Panc1 (cell line): ENCODE measurements at regions not wholly inside any gene's neighbourhood (a gene's known extent, or its start where the extent isn't known, plus 50 kb on each side); places are given as distances from the start of the nearest gene placed in this dataset.

Experiments
- ATAC-seq: fragments of 200-7000 bp; cut with Tn5 transposase; 2 replicates; pipeline ENCODE4 v1.9.1; 2020; ENCODE audit warnings: mild to moderate bottlenecking, moderate library complexity
- BruUV-seq: library from RNA; stranded (reverse); fragments of 400-500 nt; replicated peaks from 2 replicates; lab custom pipeline; 2021; lab: Mats Ljungman, UMichigan
- CTCF ChIA-PET: fragments of 300-600 bp; sonication (Branson Sonifier 250); formaldehyde crosslinking; loops from one replicate; lab custom pipeline; 2022; ENCODE audit warnings: antibody characterized with exemption; lab: Charles Lee
- POLR2A ChIA-PET: fragments of 300-600 bp; sonication (Branson Sonifier 250); formaldehyde crosslinking; loops from one replicate; lab custom pipeline; 2022; ENCODE audit warnings: antibody characterized with exemption; lab: Charles Lee
- DNase-seq: peaks from one replicate; pipeline ENCODE4 v3.0.0-alpha.2; 2010; ENCODE audit warnings: low read depth, low spot score
- H3K27ac ChIP-seq: 2 replicates; pipeline ENCODE4 v1.5.1; 2011; ENCODE audit warnings: mild to moderate bottlenecking, low read length, inconsistent platforms
- H3K27me3 ChIP-seq: fragments of 200-500 bp; sonication (Bioruptor generic); 2 replicates; pipeline ENCODE4 v1.6.0; 2014; ENCODE audit warnings: low read length, inconsistent platforms; ENCODE audit not compliant: control insufficient read depth, insufficient read depth
- H3K36me3 ChIP-seq: fragments of 200-500 bp; sonication (Bioruptor generic); 2 replicates; pipeline ENCODE4 v1.5.1; 2014; ENCODE audit warnings: inconsistent platforms, mild to moderate bottlenecking, low read length, moderate library complexity; ENCODE audit not compliant: control insufficient read depth, insufficient read depth
- H3K4me1 ChIP-seq: 2 replicates; pipeline ENCODE4 v1.5.1; 2011; ENCODE audit warnings: inconsistent platforms, mild to moderate bottlenecking, low read length, moderate library complexity; ENCODE audit not compliant: control insufficient read depth, insufficient read depth
- H3K4me3 ChIP-seq, 2 experiments: 2 replicates each; pipeline ENCODE4 v1.5.1; 2011 to 2012; ENCODE audit warnings: low read depth in 2 of 2, low read length in 2 of 2, mild to moderate bottlenecking in 2 of 2, inconsistent platforms in 1 of 2, moderate library complexity in 1 of 2
- H3K9me3 ChIP-seq: fragments of 200-500 bp; sonication (Bioruptor generic); 2 replicates; pipeline ENCODE4 v1.5.1; 2014; ENCODE audit warnings: low read depth, mild to moderate bottlenecking, inconsistent platforms, low read length, moderate library complexity; ENCODE audit not compliant: control insufficient read depth, insufficient read depth
- POLR2AphosphoS5 ChIP-seq: IDR thresholded peaks from 2 replicates; pipeline ENCODE4 v1.6.1; 2012; ENCODE audit warnings: mild to moderate bottlenecking, low read depth, low read length, moderate library complexity
- SIN3A ChIP-seq: IDR thresholded peaks from 2 replicates; pipeline ENCODE4 v1.6.1; 2012; ENCODE audit warnings: low read depth, mild to moderate bottlenecking, low read length, moderate library complexity, borderline replicate concordance; ENCODE audit not compliant: insufficient read depth
- TCF7L2 ChIP-seq: IDR thresholded peaks from 2 replicates; pipeline ENCODE4 v1.6.1; 2011; ENCODE audit warnings: mild to moderate bottlenecking, low read depth, low read length, inconsistent platforms
- in situ Hi-C: cut with HindIII; loops from 2 replicates; pipeline ENCODE4 v1.10.0; 2016; ENCODE audit warnings: low sequenced_read_pairs, low pct_unique_long_range_greater_than_20kb
- intact Hi-C: fragments of 100-400 bp; cut with micrococcal nuclease; formaldehyde crosslinking; loops from one replicate; pipeline ENCODE4 v1.10.0; 2022; ENCODE audit not compliant: unreplicated experiment
- TF ChIP-seq, protein P1 (sequence below), 2 experiments: IDR thresholded peaks; 2 replicates each; pipeline ENCODE4 v1.6.1; 2011 to 2012; ENCODE audit warnings: low read depth in 2 of 2, control low read depth in 1 of 2, low read length in 1 of 2, mild to moderate bottlenecking in 1 of 2, moderate library complexity in 1 of 2; ENCODE audit not compliant: insufficient read depth in 1 of 2
- TF ChIP-seq, protein P2 (sequence below): fragments of 450-650 bp; IDR thresholded peaks from 2 replicates; pipeline ENCODE4 v1.5.1; 2017; ENCODE audit warnings: mild to moderate bottlenecking

DNA sequence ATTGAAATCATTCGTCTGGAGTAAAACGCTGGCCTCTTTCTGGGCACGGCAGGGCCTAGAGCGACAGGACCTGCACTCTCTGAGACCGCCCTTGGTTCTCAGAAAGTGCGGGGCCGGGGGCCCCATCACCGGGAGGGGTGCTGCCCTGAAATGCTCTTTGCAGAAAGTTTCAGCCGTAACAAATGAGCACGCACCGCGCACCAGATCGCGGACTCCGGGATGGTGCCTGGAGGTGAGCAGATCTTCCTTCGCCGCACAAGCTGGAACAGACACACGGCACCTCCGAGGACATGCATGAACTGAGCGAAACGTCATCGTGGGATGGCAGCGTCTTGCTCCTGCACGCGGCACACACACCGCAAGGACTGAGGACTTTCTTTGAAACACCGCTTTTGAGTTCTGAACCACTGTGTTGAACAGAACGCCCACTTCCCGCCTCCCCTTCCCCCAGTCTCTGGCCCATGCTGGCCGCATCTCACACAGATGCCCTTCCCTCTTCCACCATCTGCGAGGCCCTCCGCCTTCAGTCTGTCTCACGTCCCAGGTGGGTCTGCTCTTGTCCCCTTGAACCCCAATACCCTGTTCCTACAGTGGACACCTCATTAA, 538.7 kb upstream of the MGMT start:
- in situ Hi-C loops: no loop called here
- ChIA-PET POLR2A (no interaction called here), CTCF (no interaction called here)
- Histone ChIP-seq H3K4me1 (no peaks in the 10 kb centered on the region), H3K36me3 (no peaks in the 10 kb centered on the region), H3K4me3 (no peak overlapping the region), H3K27me3 (no peaks in the 10 kb centered on the region), H3K9me3 (no peaks in the 10 kb centered on the region), H3K27ac (no peak overlapping the region)
- TF ChIP-seq POLR2AphosphoS5: no peak
- TF ChIP-seq, protein P1, sequence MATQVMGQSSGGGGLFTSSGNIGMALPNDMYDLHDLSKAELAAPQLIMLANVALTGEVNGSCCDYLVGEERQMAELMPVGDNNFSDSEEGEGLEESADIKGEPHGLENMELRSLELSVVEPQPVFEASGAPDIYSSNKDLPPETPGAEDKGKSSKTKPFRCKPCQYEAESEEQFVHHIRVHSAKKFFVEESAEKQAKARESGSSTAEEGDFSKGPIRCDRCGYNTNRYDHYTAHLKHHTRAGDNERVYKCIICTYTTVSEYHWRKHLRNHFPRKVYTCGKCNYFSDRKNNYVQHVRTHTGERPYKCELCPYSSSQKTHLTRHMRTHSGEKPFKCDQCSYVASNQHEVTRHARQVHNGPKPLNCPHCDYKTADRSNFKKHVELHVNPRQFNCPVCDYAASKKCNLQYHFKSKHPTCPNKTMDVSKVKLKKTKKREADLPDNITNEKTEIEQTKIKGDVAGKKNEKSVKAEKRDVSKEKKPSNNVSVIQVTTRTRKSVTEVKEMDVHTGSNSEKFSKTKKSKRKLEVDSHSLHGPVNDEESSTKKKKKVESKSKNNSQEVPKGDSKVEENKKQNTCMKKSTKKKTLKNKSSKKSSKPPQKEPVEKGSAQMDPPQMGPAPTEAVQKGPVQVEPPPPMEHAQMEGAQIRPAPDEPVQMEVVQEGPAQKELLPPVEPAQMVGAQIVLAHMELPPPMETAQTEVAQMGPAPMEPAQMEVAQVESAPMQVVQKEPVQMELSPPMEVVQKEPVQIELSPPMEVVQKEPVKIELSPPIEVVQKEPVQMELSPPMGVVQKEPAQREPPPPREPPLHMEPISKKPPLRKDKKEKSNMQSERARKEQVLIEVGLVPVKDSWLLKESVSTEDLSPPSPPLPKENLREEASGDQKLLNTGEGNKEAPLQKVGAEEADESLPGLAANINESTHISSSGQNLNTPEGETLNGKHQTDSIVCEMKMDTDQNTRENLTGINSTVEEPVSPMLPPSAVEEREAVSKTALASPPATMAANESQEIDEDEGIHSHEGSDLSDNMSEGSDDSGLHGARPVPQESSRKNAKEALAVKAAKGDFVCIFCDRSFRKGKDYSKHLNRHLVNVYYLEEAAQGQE (IDR thresholded peaks at IDR 0.05; ENCODE audit: insufficient read depth in 1 of 2, low read depth in 2 of 2, low read length in 1 of 2): no peak
- TF ChIP-seq, protein P2, sequence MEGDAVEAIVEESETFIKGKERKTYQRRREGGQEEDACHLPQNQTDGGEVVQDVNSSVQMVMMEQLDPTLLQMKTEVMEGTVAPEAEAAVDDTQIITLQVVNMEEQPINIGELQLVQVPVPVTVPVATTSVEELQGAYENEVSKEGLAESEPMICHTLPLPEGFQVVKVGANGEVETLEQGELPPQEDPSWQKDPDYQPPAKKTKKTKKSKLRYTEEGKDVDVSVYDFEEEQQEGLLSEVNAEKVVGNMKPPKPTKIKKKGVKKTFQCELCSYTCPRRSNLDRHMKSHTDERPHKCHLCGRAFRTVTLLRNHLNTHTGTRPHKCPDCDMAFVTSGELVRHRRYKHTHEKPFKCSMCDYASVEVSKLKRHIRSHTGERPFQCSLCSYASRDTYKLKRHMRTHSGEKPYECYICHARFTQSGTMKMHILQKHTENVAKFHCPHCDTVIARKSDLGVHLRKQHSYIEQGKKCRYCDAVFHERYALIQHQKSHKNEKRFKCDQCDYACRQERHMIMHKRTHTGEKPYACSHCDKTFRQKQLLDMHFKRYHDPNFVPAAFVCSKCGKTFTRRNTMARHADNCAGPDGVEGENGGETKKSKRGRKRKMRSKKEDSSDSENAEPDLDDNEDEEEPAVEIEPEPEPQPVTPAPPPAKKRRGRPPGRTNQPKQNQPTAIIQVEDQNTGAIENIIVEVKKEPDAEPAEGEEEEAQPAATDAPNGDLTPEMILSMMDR: no peak
- TF ChIP-seq TCF7L2: no peak
- no peak for TF ChIP-seq SIN3A
- ATAC-seq: no peak
- intact Hi-C loops: no loop called here
- no TSS peak for BruUV-seq
- DNase-seq: no peak

DNA sequence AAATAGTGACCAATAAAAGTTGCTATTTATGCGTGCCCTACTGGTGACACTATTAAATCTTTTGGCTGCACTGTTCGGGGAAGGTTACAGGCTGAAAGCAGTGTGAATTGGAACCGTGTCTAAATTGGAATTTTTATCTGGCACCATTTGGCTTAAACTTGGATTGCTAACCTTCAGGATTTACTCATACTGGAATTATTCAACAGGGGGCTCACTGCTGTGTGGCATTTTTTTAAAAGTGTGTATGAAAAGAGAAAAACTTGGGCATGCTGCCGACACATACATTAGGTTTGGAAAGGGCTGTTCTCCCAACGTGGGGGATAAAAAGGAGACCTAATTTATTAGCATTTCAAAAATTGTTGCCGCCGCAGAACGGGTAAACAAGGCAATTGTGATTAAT, 537.9 kb upstream of the MGMT start:
- POLR2A ChIA-PET: no interaction called here
- H3K9me3 ChIP-seq: no peaks in the 10 kb centered on the region
- no TSS peak for BruUV-seq
- H3K27ac ChIP-seq: no peak overlapping the region
- no peaks in the 10 kb centered on the region for H3K27me3 ChIP-seq
- no peaks in the 10 kb centered on the region for H3K36me3 ChIP-seq
- H3K4me3 ChIP-seq: no peak overlapping the region
- DNase-seq: no peak
- H3K4me1 ChIP-seq: no peaks in the 10 kb centered on the region
- intact Hi-C loops: no loop called here
- in situ Hi-C loops: no loop called here
- CTCF ChIA-PET: no interaction called here
- TF ChIP-seq, protein P1 (IDR thresholded peaks at IDR 0.05; ENCODE audit: insufficient read depth in 1 of 2, low read depth in 2 of 2, low read length in 1 of 2): no peak
- TF ChIP-seq TCF7L2 (no peak), SIN3A (no peak), POLR2AphosphoS5 (no peak)
- TF ChIP-seq, protein P2: no peak
- no peak for ATAC-seq
